HCT116 (cell line): ENCODE measurements at regions not wholly inside any gene's neighbourhood (a gene's known extent, or its start where the extent isn't known, plus 50 kb on each side); places are given as distances from the start of the nearest gene placed in this dataset.

Experiments used
- ATAC-seq: fragments of 200-7000 bp; cut with Tn5 transposase; 2 replicates; pipeline ENCODE4 v1.9.1; 2020; ENCODE audit warnings: mild to moderate bottlenecking, moderate library complexity
- BruUV-seq: library from RNA; stranded (reverse); fragments of 400-500 nt; replicated peaks from 2 replicates; lab custom pipeline; 2021; lab: Mats Ljungman, UMichigan
- CTCF ChIA-PET: fragments of 300-600 bp; sonication (Branson Sonifier 250); formaldehyde crosslinking; loops from one replicate; lab custom pipeline; 2021; ENCODE audit warnings: antibody characterized with exemption; lab: Charles Lee
- POLR2A ChIA-PET: fragments of 300-600, 350-600 bp; sonication (Branson Sonifier 250); formaldehyde crosslinking; loops from one replicate; lab custom pipeline; 2021; ENCODE audit warnings: antibody characterized with exemption; lab: Charles Lee
- RAD21 ChIA-PET, 2 experiments: fragments of 300-600 bp; sonication (Branson Sonifier 250); formaldehyde crosslinking; loops; one replicate each; lab custom pipeline; 2023; ENCODE audit warnings: low total read pairs in 2 of 2; ENCODE audit not compliant: uncharacterized antibody in 2 of 2, unreplicated experiment in 2 of 2, low non-redundant PET in 1 of 2; lab: Charles Lee
- DNase-seq: peaks from one replicate; pipeline ENCODE4 v3.0.0-alpha.2; 2010; ENCODE audit warnings: low read depth, low spot score
- H2AFZ ChIP-seq: fragments of 200-600 bp; shearing (Covaris generic), sonication (generic); 2 replicates; pipeline ENCODE4 v1.6.1; 2017; ENCODE audit warnings: low read depth, mixed run types, mixed read lengths, antibody characterized with exemption, low read length; ENCODE audit not compliant: poor library complexity, severe bottlenecking
- H3K27ac ChIP-seq: 2 replicates; pipeline ENCODE4 v1.5.1; 2012; ENCODE audit warnings: low read depth, low read length
- H3K27me3 ChIP-seq: fragments of 200-600 bp; sonication (generic); 2 replicates; pipeline ENCODE4 v1.6.1; 2016; ENCODE audit warnings: mixed run types, low read length, mixed read lengths; ENCODE audit not compliant: insufficient read depth
- H3K36me3 ChIP-seq, 2 experiments: fragments of 200-500 bp in 1 of 2; fragments of 200-600 bp in 1 of 2; sonication (Bioruptor generic) in 1 of 2; sonication (generic) in 1 of 2; 2 replicates each; pipeline versions ENCODE4 v1.5.1 to v1.6.1; 2014 to 2016; ENCODE audit warnings: low read length in 2 of 2, inconsistent platforms in 1 of 2, mixed read lengths in 1 of 2, mixed run types in 1 of 2; ENCODE audit not compliant: insufficient read depth in 2 of 2, control insufficient read depth in 1 of 2
- H3K4me1 ChIP-seq, 2 experiments: fragments of 200-600 bp in 1 of 2; sonication (generic) in 1 of 2; 2 replicates each; pipeline versions ENCODE4 v1.5.1 to v1.6.1; 2012 to 2017; ENCODE audit warnings: low read length in 2 of 2, inconsistent platforms in 1 of 2, mild to moderate bottlenecking in 1 of 2, mixed read lengths in 1 of 2, mixed run types in 1 of 2, moderate library complexity in 1 of 2; ENCODE audit not compliant: insufficient read depth in 2 of 2, control insufficient read depth in 1 of 2
- H3K4me2 ChIP-seq: fragments of 200-600 bp; sonication (generic); 2 replicates; pipeline ENCODE4 v1.6.1; 2017; ENCODE audit warnings: mixed run types, low read length, mixed read lengths
- H3K4me3 ChIP-seq, 2 experiments: fragments of 200-600 bp in 1 of 2; sonication (generic) in 1 of 2; replicated peaks in 1 of 2; 2 replicates each; pipeline ENCODE4 v1.5.1; 2011 to 2016; ENCODE audit warnings: low read length in 2 of 2, control low read depth in 1 of 2, low read depth in 1 of 2, mild to moderate bottlenecking in 1 of 2, mixed read lengths in 1 of 2, mixed run types in 1 of 2
- H3K79me2 ChIP-seq: fragments of 200-600 bp; sonication (generic); 2 replicates; pipeline ENCODE4 v1.6.1; 2017; ENCODE audit warnings: mild to moderate bottlenecking, mixed run types, low read length, moderate library complexity, mixed read lengths; ENCODE audit not compliant: insufficient read depth
- H3K9ac ChIP-seq: fragments of 200-600 bp; sonication (generic); 2 replicates; pipeline ENCODE4 v1.6.1; 2016; ENCODE audit warnings: low read length, mixed read lengths
- H3K9me2 ChIP-seq: fragments of 200-600 bp; sonication (generic), shearing (Covaris generic); 2 replicates; pipeline ENCODE4 v1.6.1; 2017; ENCODE audit warnings: mixed run types, mild to moderate bottlenecking, moderate library complexity; ENCODE audit not compliant: insufficient read depth
- H3K9me3 ChIP-seq, 2 experiments: fragments of 200-500 bp in 1 of 2; fragments of 200-600 bp in 1 of 2; sonication (Bioruptor generic) in 1 of 2; sonication (generic) in 1 of 2; 2 replicates each; pipeline ENCODE4 v1.6.1; 2014 to 2017; ENCODE audit warnings: low read length in 2 of 2, mixed read lengths in 2 of 2, inconsistent platforms in 1 of 2, low read depth in 1 of 2, mild to moderate bottlenecking in 1 of 2, mixed run types in 1 of 2, moderate library complexity in 1 of 2; ENCODE audit not compliant: control insufficient read depth in 1 of 2, insufficient read depth in 1 of 2
- H4K20me1 ChIP-seq: fragments of 200-600 bp; sonication (generic), shearing (Covaris generic); 2 replicates; pipeline ENCODE4 v1.6.1; 2017; ENCODE audit warnings: mixed run types, mild to moderate bottlenecking, moderate library complexity; ENCODE audit not compliant: insufficient read depth
- ATF3 ChIP-seq: IDR thresholded peaks from 2 replicates; pipeline ENCODE4 v1.6.1; 2012
- CBX3 ChIP-seq: IDR thresholded peaks from 2 replicates; pipeline ENCODE4 v1.6.1; 2012; ENCODE audit warnings: low read depth
- CEBPB ChIP-seq: IDR thresholded peaks from 2 replicates; pipeline ENCODE4 v1.6.1; 2012; ENCODE audit warnings: low read depth
- CTCF ChIP-seq, 3 experiments: fragments of 200-600 bp in 1 of 3; sonication (generic) in 1 of 3; IDR thresholded peaks in 2 of 3; conservative IDR thresholded peaks in 1 of 3; 2 replicates each; pipeline ENCODE4 v1.5.1; 2012 to 2017; ENCODE audit warnings: low read depth in 2 of 3, low read length in 2 of 3, antibody characterized with exemption in 1 of 3, borderline replicate concordance in 1 of 3, control low read depth in 1 of 3, mild to moderate bottlenecking in 1 of 3, mixed read lengths in 1 of 3, mixed run types in 1 of 3, moderate library complexity in 1 of 3; ENCODE audit not compliant: insufficient read depth in 1 of 3
- EGR1 ChIP-seq: IDR thresholded peaks from 2 replicates; pipeline ENCODE4 v1.6.1; 2012; ENCODE audit warnings: low read depth
- EZH2phosphoT487 ChIP-seq: fragments of 200-600 bp; IDR thresholded peaks from 2 replicates; pipeline ENCODE4 v1.6.1; 2018; ENCODE audit warnings: antibody characterized with exemption, borderline replicate concordance
- FOSL1 ChIP-seq: IDR thresholded peaks from 2 replicates; pipeline ENCODE4 v1.6.1; 2012; ENCODE audit warnings: low read depth
- JUND ChIP-seq: IDR thresholded peaks from 2 replicates; pipeline ENCODE4 v1.6.1; 2012
- POLR2A ChIP-seq: IDR thresholded peaks from 2 replicates; pipeline ENCODE4 v1.7.0; 2011; ENCODE audit warnings: borderline replicate concordance; ENCODE audit not compliant: insufficient read depth, insufficient read length; ENCODE audit errors: extremely low read depth
- RAD21 ChIP-seq: IDR thresholded peaks from 2 replicates; pipeline ENCODE4 v1.6.1; 2012; ENCODE audit warnings: low read depth, mild to moderate bottlenecking
- REST ChIP-seq: IDR thresholded peaks from 2 replicates; pipeline ENCODE4 v1.6.1; 2012; ENCODE audit warnings: low read depth
- SIN3A ChIP-seq: IDR thresholded peaks from 2 replicates; pipeline ENCODE4 v1.6.1; 2012; ENCODE audit warnings: low read depth
- SP1 ChIP-seq: IDR thresholded peaks from 2 replicates; pipeline ENCODE4 v1.6.1; 2012; ENCODE audit warnings: low read depth
- SRF ChIP-seq: IDR thresholded peaks from 2 replicates; pipeline ENCODE4 v1.6.1; 2012; ENCODE audit warnings: low read depth
- YY1 ChIP-seq: IDR thresholded peaks from 2 replicates; pipeline ENCODE4 v1.6.1; 2011; ENCODE audit warnings: low read length, low read depth, moderate library complexity, mild to moderate bottlenecking; ENCODE audit not compliant: insufficient replicate concordance; ENCODE audit errors: extremely low read depth
- ZBTB33 ChIP-seq: IDR thresholded peaks from 2 replicates; pipeline ENCODE4 v1.6.1; 2011; ENCODE audit warnings: mild to moderate bottlenecking, low read length, moderate library complexity; ENCODE audit not compliant: insufficient replicate concordance; ENCODE audit errors: extremely low read depth
- ZFX ChIP-seq: fragments of 450-650 bp; IDR thresholded peaks from 2 replicates; pipeline ENCODE4 v1.6.1; 2017
- intact Hi-C: fragments of 100-400 bp; cut with micrococcal nuclease; formaldehyde crosslinking; loops from 2 replicates; pipeline ENCODE4 v1.10.0; 2022

GRCh38 chr15:81573098-81573746, 199.2 kb upstream of the TMC3 start:
- Histone ChIP-seq H3K27ac (no peak overlapping the region), H3K9me2 (no peaks in the 10 kb centered on the region), H3K4me1 (no peaks in the 10 kb centered on the region), H3K4me3 (no peak overlapping the region), H3K27me3 (peaks cover 4% of the 10 kb centered on the region), H3K36me3 (no peaks in the 10 kb centered on the region), H3K9me3 (no peaks in the 10 kb centered on the region), H2AFZ (no peak overlapping the region), H4K20me1 (no peaks in the 10 kb centered on the region), H3K9ac (no peak overlapping the region), H3K79me2 (no peaks in the 10 kb centered on the region), H3K4me2 (no peak overlapping the region)
- BruUV-seq, result no TSS peak
- DNase-seq, result no peak
- intact Hi-C loops, result no loop called here
- ChIA-PET POLR2A (no interaction called here), RAD21 (no interaction called here), CTCF (no interaction called here)
- ATAC-seq, result no peak
- no peak for TF ChIP-seq SRF
- TF ChIP-seq ZBTB33, result no peak
- no peak for TF ChIP-seq ATF3
- no peak for TF ChIP-seq YY1
- TF ChIP-seq CEBPB, result no peak
- TF ChIP-seq POLR2A, result no peak
- no peak for TF ChIP-seq EGR1
- no peak for TF ChIP-seq JUND
- TF ChIP-seq CTCF (IDR thresholded peaks at IDR 0.05 in 2 of 3, conservative IDR thresholded peaks at IDR 0.05 in 1 of 3; ENCODE audit: borderline replicate concordance in 1 of 3, insufficient read depth in 1 of 3, low read depth in 2 of 3, low read length in 2 of 3), result no peak
- TF ChIP-seq CBX3, result no peak
- TF ChIP-seq EZH2phosphoT487, result no peak
- TF ChIP-seq FOSL1, result no peak
- no peak for TF ChIP-seq SP1
- TF ChIP-seq RAD21, result no peak
- TF ChIP-seq REST, result no peak
- no peak for TF ChIP-seq SIN3A
- TF ChIP-seq ZFX, result no peak
